MM.1S (cell line): ENCODE measurements at regions not wholly inside any gene's neighbourhood (a gene's known extent, or its start where the extent isn't known, plus 50 kb on each side); places are given as distances from the start of the nearest gene placed in this dataset.

Source experiments
- DNase-seq: peaks from one replicate; pipeline ENCODE4 v3.0.0-alpha.2; 2015
- H2AFZ ChIP-seq: fragments of 300-600 bp; sonication (generic); 2 replicates; pipeline ENCODE4 v1.6.0; 2016; ENCODE audit warnings: antibody characterized with exemption, low read length
- H3F3A ChIP-seq: fragments of 300-600 bp; sonication (generic); 2 replicates; pipeline ENCODE4 v1.6.1; 2016; ENCODE audit warnings: mild to moderate bottlenecking, antibody characterized with exemption, low read length, moderate library complexity, mixed read lengths; ENCODE audit not compliant: insufficient read depth
- H3K27ac ChIP-seq: fragments of 300-600 bp; sonication (generic); 2 replicates; pipeline ENCODE4 v1.5.1; 2016; ENCODE audit warnings: mild to moderate bottlenecking, low read length
- H3K27me3 ChIP-seq: fragments of 300-600 bp; sonication (generic); replicated peaks from 2 replicates; pipeline ENCODE4 v1.6.0; 2016; ENCODE audit warnings: low read length; ENCODE audit not compliant: insufficient read depth
- H3K36me3 ChIP-seq: fragments of 300-600 bp; sonication (generic); replicated peaks from 2 replicates; pipeline ENCODE4 v1.6.1; 2016; ENCODE audit warnings: mild to moderate bottlenecking, low read length, mixed read lengths; ENCODE audit not compliant: insufficient read depth
- H3K4me1 ChIP-seq: fragments of 300-600 bp; sonication (generic); 2 replicates; pipeline ENCODE4 v1.6.1; 2016; ENCODE audit warnings: low read length, mixed read lengths
- H3K4me2 ChIP-seq: fragments of 300-600 bp; sonication (generic); 2 replicates; pipeline ENCODE4 v1.6.0; 2016; ENCODE audit warnings: low read depth, low read length
- H3K4me3 ChIP-seq: fragments of 300-600 bp; sonication (generic); 2 replicates; pipeline ENCODE4 v1.5.1; 2016; ENCODE audit warnings: low read length, mixed read lengths
- H3K79me2 ChIP-seq: fragments of 300-600 bp; sonication (generic); 2 replicates; pipeline ENCODE4 v1.6.1; 2016; ENCODE audit warnings: mixed run types, low read length, mixed read lengths
- H3K9ac ChIP-seq: fragments of 300-600 bp; sonication (generic); 2 replicates; pipeline ENCODE4 v1.6.1; 2016; ENCODE audit warnings: low read length, mixed read lengths
- H3K9me2 ChIP-seq: fragments of 300-600 bp; sonication (generic); replicated peaks from 2 replicates; pipeline ENCODE4 v1.6.1; 2016; ENCODE audit warnings: mild to moderate bottlenecking, low read length, mixed read lengths; ENCODE audit not compliant: insufficient read depth
- H3K9me3 ChIP-seq: fragments of 300-600 bp; sonication (generic); replicated peaks from 2 replicates; pipeline ENCODE4 v1.6.1; 2016; ENCODE audit warnings: mild to moderate bottlenecking, low read length, mixed read lengths; ENCODE audit not compliant: insufficient read depth
- H4K20me1 ChIP-seq: fragments of 300-600 bp; sonication (generic); 2 replicates; pipeline ENCODE4 v1.6.1; 2016; ENCODE audit warnings: mild to moderate bottlenecking, low read length, moderate library complexity, mixed read lengths; ENCODE audit not compliant: insufficient read depth
- CTCF ChIP-seq: fragments of 300-600 bp; sonication (generic); IDR thresholded peaks from 2 replicates; pipeline ENCODE4 v1.5.1; 2016; ENCODE audit warnings: antibody characterized with exemption, low read length, mixed read lengths
- EZH2 ChIP-seq: fragments of 300-600 bp; sonication (generic); optimal IDR thresholded peaks from 2 replicates; pipeline ENCODE3; 2017; ENCODE audit warnings: low read depth, mild to moderate bottlenecking, antibody characterized with exemption, low read length, mixed read lengths
- EZH2phosphoT487 ChIP-seq: fragments of 300-600 bp; sonication (generic); IDR thresholded peaks from 2 replicates; pipeline ENCODE4 v1.6.1; 2018; ENCODE audit warnings: antibody characterized with exemption, low read length

DNA sequence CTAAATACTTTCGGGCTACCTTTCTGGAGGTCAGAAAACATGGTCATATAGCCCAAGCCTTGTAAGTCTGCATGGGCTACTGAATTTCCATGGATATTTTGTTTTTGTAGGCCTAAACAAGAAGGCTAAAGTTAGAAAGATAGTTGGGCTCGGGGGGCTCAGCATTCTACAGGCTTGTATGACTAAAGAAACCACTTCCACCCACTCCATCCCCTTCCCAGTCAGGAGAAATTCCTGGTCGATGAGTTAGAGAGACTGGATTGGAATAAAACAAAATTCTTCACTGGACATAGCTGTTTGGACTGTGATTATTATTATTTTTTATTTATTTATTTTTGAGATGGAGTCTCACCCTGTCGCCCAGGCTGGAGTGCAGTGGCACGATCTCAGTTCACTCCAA lies 539.4 kb upstream of the TNP1 start:
- Histone ChIP-seq H3K9me3 (no peaks in the 10 kb centered on the region), H3K79me2 (no peaks in the 10 kb centered on the region), H3F3A (no peaks in the 10 kb centered on the region), H3K4me1 (no peaks in the 10 kb centered on the region), H4K20me1 (no peaks in the 10 kb centered on the region), H3K27me3 (no peaks in the 10 kb centered on the region), H3K9me2 (no peaks in the 10 kb centered on the region), H3K9ac (no peak overlapping the region), H2AFZ (no peak overlapping the region), H3K4me3 (no peak overlapping the region), H3K36me3 (no peaks in the 10 kb centered on the region), H3K27ac (no peak overlapping the region), H3K4me2 (no peak overlapping the region)
- no peak for DNase-seq
- TF ChIP-seq EZH2phosphoT487 (no peak), EZH2 (no peak), CTCF (no peak)

- Histone ChIP-seq H4K20me1 (no peaks in the 10 kb centered on the region), H3K9ac (no peak overlapping the region), H3K27me3 (no peaks in the 10 kb centered on the region), H3K36me3 (no peaks in the 10 kb centered on the region), H3K27ac (no peak overlapping the region), H3K4me1 (no peaks in the 10 kb centered on the region), H3K9me2 (no peaks in the 10 kb centered on the region), H3K4me3 (no peak overlapping the region), H3K79me2 (no peaks in the 10 kb centered on the region), H2AFZ (no peak overlapping the region), H3F3A (no peaks in the 10 kb centered on the region), H3K9me3 (no peaks in the 10 kb centered on the region), H3K4me2 (no peak overlapping the region)
- no peak for DNase-seq
- TF ChIP-seq CTCF = no peak
- no peak for TF ChIP-seq EZH2
- TF ChIP-seq EZH2phosphoT487 = no peak
These were observed 539.0 kb upstream of the TNP1 start for GRCh38 chr2:217398860-217399259.

DNA sequence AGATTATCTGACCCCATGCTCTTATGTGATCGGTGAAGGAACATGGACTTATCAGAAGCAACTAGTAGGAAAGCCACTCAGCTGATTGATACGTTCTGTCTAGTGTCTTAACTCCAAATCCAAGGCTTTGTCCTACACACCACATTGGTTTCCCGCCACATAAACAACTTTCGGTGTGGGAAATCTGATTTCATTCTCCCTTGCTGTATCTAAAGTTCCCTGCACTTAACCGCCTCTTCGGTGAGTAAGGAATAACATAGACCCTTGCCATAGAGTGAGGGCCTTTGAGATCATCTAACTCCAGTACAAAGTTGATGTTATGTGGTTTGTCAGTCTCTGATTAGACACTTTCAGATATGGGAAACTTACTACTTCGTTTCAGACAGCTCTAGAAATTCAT lies 538.2 kb upstream of the TNP1 start:
- Histone ChIP-seq H3K9me2 (no peaks in the 10 kb centered on the region), H3K9me3 (no peaks in the 10 kb centered on the region), H3K4me1 (no peaks in the 10 kb centered on the region), H3K27me3 (no peaks in the 10 kb centered on the region), H3F3A (no peaks in the 10 kb centered on the region), H3K4me3 (no peak overlapping the region), H4K20me1 (no peaks in the 10 kb centered on the region), H3K27ac (no peak overlapping the region), H3K4me2 (no peak overlapping the region), H3K9ac (no peak overlapping the region), H3K79me2 (no peaks in the 10 kb centered on the region), H3K36me3 (no peaks in the 10 kb centered on the region), H2AFZ (no peak overlapping the region)
- no peak for TF ChIP-seq EZH2phosphoT487
- no peak for TF ChIP-seq CTCF
- TF ChIP-seq EZH2 = no peak
- DNase-seq = no peak

- no peak for DNase-seq
- H3K79me2 ChIP-seq = no peaks in the 10 kb centered on the region
- H2AFZ ChIP-seq = no peak overlapping the region
- H3F3A ChIP-seq = no peaks in the 10 kb centered on the region
- H3K27ac ChIP-seq = no peak overlapping the region
- TF ChIP-seq CTCF = no peak
- TF ChIP-seq EZH2phosphoT487 = no peak
- no peak for TF ChIP-seq EZH2
- H3K36me3 ChIP-seq = no peaks in the 10 kb centered on the region
- no peaks in the 10 kb centered on the region for H3K4me1 ChIP-seq
- H3K9me2 ChIP-seq = no peaks in the 10 kb centered on the region
- no peak overlapping the region for H3K4me3 ChIP-seq
- H4K20me1 ChIP-seq = no peaks in the 10 kb centered on the region
- H3K4me2 ChIP-seq = no peak overlapping the region
- H3K9ac ChIP-seq = no peak overlapping the region
- no peaks in the 10 kb centered on the region for H3K27me3 ChIP-seq
- no peaks in the 10 kb centered on the region for H3K9me3 ChIP-seq
These were observed 536.7 kb upstream of the TNP1 start for GRCh38 chr2:217396586-217396985.
